HEK293T (cell line): ENCODE measurements at regions not wholly inside any gene's neighbourhood (a gene's known extent, or its start where the extent isn't known, plus 50 kb on each side); places are given as distances from the start of the nearest gene placed in this dataset.

Experiments
- CTCF ChIA-PET: fragments of 350-600 bp; formaldehyde crosslinking; extraction: SDS; loops from one replicate; lab custom pipeline; 2021; ENCODE audit warnings: antibody characterized with exemption, inconsistent platforms; lab: Yijun Ruan, JAX
- POLR2A ChIA-PET: fragments of 350-600 bp; formaldehyde crosslinking; extraction: SDS; loops from one replicate; lab custom pipeline; 2020; ENCODE audit warnings: antibody characterized with exemption, inconsistent platforms; lab: Yijun Ruan, JAX
- DNase-seq: peaks from one replicate; pipeline ENCODE4 v3.0.0; 2012; ENCODE audit warnings: mixed read lengths; ENCODE audit errors: extremely low spot score
- ARNT ChIP-seq: fragments of 450-650 bp; IDR thresholded peaks from 2 replicates; pipeline ENCODE4 v1.6.1; 2017; ENCODE audit warnings: mild to moderate bottlenecking
- BHLHE40 ChIP-seq: fragments of 450-650 bp; IDR thresholded peaks from 2 replicates; pipeline ENCODE4 v1.6.1; 2016; ENCODE audit warnings: mild to moderate bottlenecking, moderate library complexity, borderline replicate concordance
- CTBP1 ChIP-seq: fragments of 450-650 bp; IDR thresholded peaks from 2 replicates; pipeline ENCODE4 v1.6.1; 2016; ENCODE audit warnings: borderline replicate concordance
- ELF4 ChIP-seq: fragments of 450-650 bp; IDR thresholded peaks from 2 replicates; pipeline ENCODE4 v1.6.1; 2017; ENCODE audit warnings: antibody characterized with exemption
- FOXA1 ChIP-seq: fragments of 450-650 bp; IDR thresholded peaks from 2 replicates; pipeline ENCODE4 v1.6.1; 2016; ENCODE audit warnings: mild to moderate bottlenecking
- FOXK2 ChIP-seq: fragments of 450-650 bp; IDR thresholded peaks from 2 replicates; pipeline ENCODE4 v1.6.1; 2016; ENCODE audit warnings: mild to moderate bottlenecking
- FOXM1 ChIP-seq: fragments of 450-650 bp; IDR thresholded peaks from 2 replicates; pipeline ENCODE4 v1.6.1; 2017; ENCODE audit warnings: mild to moderate bottlenecking, borderline replicate concordance
- HDGF ChIP-seq: fragments of 450-650 bp; IDR thresholded peaks from 2 replicates; pipeline ENCODE4 v1.6.1; 2017; ENCODE audit warnings: antibody characterized with exemption, borderline replicate concordance
- L3MBTL2 ChIP-seq: fragments of 450-650 bp; conservative IDR thresholded peaks from 2 replicates; pipeline ENCODE4 v1.6.1; 2016; ENCODE audit warnings: mild to moderate bottlenecking
- LEF1 ChIP-seq: fragments of 450-650 bp; IDR thresholded peaks from 2 replicates; pipeline ENCODE4 v1.6.1; 2017; ENCODE audit warnings: mild to moderate bottlenecking, borderline replicate concordance
- NFRKB ChIP-seq: fragments of 450-650 bp; IDR thresholded peaks from 2 replicates; pipeline ENCODE4 v1.6.1; 2016; ENCODE audit warnings: mild to moderate bottlenecking, moderate library complexity
- SP1 ChIP-seq: fragments of 450-650 bp; IDR thresholded peaks from 2 replicates; pipeline ENCODE4 v1.6.1; 2017
- SUZ12 ChIP-seq: fragments of 450-650 bp; IDR thresholded peaks from 2 replicates; pipeline ENCODE4 v1.6.1; 2016; ENCODE audit warnings: mild to moderate bottlenecking
- TARDBP ChIP-seq: fragments of 450-650 bp; IDR thresholded peaks from 2 replicates; pipeline ENCODE4 v1.6.1; 2016
- ZNF384 ChIP-seq: fragments of 450-650 bp; IDR thresholded peaks from 2 replicates; pipeline ENCODE4 v1.6.1; 2016
- TF ChIP-seq, protein P1 (sequence below): fragments of 450-650 bp; IDR thresholded peaks from 2 replicates; pipeline ENCODE4 v1.6.1; 2016

DNA sequence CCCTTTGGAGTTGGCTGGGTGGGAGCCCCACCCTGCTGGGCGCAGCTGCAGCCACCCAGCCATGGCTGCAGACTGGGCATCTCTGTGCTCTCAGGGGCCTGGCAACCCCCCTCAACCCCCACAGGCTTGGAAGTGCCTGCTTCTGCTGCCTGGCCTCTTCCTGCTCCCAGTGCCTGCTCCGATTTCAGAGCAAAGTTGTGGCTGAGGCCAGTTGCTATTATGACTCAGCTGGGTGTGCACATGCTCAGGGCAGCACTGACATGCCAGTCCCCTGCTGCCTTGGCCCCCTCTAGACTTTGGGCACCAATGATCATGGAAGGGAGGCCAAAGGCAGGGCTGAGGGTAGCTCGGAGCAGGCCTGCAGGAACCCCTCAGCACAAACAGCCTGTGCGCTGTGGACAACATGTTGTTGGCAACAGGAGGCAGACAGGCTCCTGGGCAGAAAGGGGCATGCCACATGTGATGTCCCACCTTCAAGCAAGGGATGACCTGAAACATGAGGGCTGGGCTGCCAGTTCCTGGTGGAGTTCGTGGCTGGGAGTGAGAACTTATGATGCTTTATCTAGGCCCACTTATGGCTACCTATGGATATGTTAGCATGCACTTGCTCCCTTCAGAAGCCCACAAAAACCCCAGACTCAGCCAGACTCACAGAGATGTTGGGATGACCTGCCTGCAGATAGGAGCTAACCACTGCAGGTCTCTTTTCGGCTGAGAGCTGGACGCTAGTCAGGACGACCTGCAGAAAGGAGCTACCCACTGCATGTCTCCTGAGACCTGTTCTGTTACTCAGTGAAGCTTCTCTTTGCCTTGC is 96.4 kb upstream of the AMOTL1 start:
- ChIA-PET CTCF (interaction anchor here (0.6 kb wide), 1 partner anchor 186 kb away, joined by 5 read pairs; no protein-coding TSS in a partner anchor), POLR2A (no interaction called here)
- DNase-seq: no peak
- TF ChIP-seq HDGF (no peak), LEF1 (no peak), BHLHE40 (no peak), NFRKB (no peak), SUZ12 (no peak), L3MBTL2 (no peak), ZNF384 (no peak), FOXA1 (no peak), ARNT (no peak), SP1 (no peak), ELF4 (no peak), FOXK2 (no peak), CTBP1 (no peak), TARDBP (no peak), FOXM1 (no peak)
- TF ChIP-seq, protein P1, sequence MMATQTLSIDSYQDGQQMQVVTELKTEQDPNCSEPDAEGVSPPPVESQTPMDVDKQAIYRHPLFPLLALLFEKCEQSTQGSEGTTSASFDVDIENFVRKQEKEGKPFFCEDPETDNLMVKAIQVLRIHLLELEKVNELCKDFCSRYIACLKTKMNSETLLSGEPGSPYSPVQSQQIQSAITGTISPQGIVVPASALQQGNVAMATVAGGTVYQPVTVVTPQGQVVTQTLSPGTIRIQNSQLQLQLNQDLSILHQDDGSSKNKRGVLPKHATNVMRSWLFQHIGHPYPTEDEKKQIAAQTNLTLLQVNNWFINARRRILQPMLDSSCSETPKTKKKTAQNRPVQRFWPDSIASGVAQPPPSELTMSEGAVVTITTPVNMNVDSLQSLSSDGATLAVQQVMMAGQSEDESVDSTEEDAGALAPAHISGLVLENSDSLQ: no peak

DNA sequence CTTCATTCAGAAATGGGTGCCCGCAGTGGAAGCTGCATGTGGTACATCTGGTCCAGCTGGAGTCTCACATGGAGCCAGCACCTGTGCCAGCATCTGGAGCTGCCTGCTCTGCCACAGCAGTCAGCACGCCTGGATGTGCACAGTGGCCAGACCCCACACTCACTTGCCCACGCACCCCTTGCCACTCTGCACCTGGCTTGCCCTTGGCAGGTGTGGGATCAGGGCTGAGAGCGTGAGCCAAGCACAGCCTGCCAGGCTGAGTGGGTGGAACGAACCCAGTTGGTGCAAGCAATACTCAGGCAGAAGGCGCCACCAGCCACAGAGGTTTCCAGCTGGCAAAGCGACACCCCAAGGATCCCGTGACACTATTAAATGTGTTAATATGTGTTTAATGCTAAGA is 95.5 kb upstream of the AMOTL1 start:
- CTCF ChIA-PET: no interaction called here
- no peak for DNase-seq
- POLR2A ChIA-PET: no interaction called here
- TF ChIP-seq, protein P1: no peak
- TF ChIP-seq ZNF384 (no peak), HDGF (no peak), BHLHE40 (no peak), SP1 (no peak), SUZ12 (no peak), L3MBTL2 (no peak), LEF1 (no peak), FOXA1 (no peak), FOXK2 (no peak), NFRKB (no peak)

DNA sequence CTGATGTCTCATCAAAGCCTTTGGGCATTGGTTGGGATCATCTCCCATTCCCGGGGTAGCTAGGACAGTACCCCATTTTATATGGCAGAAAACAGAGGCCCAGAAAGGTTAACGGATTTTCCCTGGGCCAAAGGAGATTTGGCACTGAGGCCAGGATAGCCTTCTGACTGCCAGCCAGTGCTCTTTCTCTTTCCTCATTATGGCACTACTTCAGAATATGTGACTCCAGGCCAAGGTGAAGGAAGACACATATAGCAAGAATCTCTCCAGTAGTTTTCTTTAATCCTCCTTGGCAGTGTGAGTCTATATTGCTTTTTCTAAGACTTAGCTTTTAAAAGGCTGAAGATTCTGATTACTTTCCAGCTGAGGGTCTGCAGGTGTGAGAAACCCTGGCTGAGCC is 94.8 kb upstream of the AMOTL1 start:
- CTCF ChIA-PET: no interaction called here
- no peak for DNase-seq
- POLR2A ChIA-PET: no interaction called here
- TF ChIP-seq FOXM1 (no peak), ARNT (no peak), NFRKB (no peak), SP1 (no peak), LEF1 (no peak), FOXK2 (no peak), SUZ12 (no peak), CTBP1 (no peak), FOXA1 (no peak)

DNA sequence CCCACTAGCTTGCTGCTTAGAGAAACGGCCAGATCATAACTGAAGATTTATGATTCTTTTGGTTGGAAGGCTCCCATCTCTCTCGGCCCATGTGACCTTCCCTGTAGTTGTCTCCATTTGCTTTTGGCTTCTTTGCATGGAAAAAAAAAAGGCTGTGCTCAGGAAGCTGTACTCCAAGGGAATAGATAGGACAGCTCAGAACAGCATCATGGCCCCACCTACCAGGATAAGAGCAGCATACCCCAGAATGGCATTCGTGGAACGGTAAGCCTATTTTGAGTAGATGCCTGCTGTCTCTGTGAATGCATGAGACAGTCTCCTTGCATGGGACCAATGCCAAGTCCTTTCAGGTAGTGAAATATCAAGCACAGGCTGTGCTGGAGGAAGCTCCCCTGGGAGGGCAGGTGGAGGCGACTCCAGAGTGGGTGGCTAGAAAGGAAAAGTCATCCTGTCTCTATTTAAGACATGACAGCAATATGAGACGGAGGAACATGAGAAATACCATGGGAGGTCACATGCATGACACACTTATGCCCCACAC is 94.1 kb upstream of the AMOTL1 start:
- TF ChIP-seq HDGF: no peak
- TF ChIP-seq FOXM1: no peak
- TF ChIP-seq, protein P1: no peak
- no peak for TF ChIP-seq ELF4
- no peak for TF ChIP-seq FOXA1
- no peak for TF ChIP-seq SP1
- no peak for DNase-seq
- POLR2A ChIA-PET: no interaction called here
- CTCF ChIA-PET: no interaction called here

DNA sequence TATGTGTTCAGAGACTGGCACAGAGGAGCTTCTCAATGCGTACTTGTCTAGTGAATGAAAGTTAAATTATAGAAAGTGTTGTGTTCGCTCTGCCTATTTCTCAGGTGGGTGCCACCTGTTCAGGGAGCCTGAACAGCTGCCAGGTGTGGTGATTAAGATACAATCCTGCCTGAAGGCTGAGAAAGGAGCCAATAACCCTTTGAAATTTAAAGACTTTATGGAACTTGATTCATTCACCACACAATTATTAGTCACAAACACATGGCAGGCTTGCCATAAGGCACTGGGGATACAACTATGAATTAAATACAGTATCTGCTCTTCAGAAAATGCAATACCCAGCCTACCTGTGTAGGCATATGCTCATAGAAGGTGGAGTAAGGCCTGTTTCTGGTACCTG is 92.9 kb upstream of the AMOTL1 start:
- no peak for TF ChIP-seq TARDBP
- no peak for TF ChIP-seq LEF1
- no peak for TF ChIP-seq ARNT
- no peak for TF ChIP-seq FOXK2
- TF ChIP-seq CTBP1: no peak
- TF ChIP-seq HDGF: no peak
- no peak for TF ChIP-seq ELF4
- TF ChIP-seq NFRKB: no peak
- no peak for DNase-seq
- CTCF ChIA-PET: interaction anchor here (0.6 to 0.7 kb wide), 2 partner anchors 52 to 161 kb away, joined by 3 read pairs; no protein-coding TSS in a partner anchor
- POLR2A ChIA-PET: no interaction called here

DNA sequence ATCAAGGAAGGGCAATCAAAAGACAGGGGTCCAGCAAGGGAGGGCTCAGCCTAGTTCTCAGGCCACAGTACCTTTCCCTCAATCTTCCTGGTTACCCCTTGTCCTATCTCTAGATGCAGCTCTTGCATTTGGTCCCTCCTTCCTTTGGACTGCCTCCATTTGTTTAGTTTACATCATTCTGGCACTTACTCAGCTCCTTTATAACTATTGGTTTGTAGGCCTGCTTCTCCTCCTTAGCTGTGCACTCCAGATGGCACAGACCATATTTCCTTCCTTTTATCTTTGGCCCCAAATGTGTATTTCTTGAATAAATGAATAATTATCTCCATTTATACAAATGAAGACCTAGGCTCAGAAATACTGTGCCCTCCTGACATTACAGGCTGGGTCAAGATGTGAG is 92.3 kb upstream of the AMOTL1 start:
- ChIA-PET CTCF (interaction anchor here (0.7 kb wide), 1 partner anchor 161 kb away, joined by 3 read pairs; no protein-coding TSS in a partner anchor), POLR2A (no interaction called here)
- TF ChIP-seq, protein P1: no peak
- TF ChIP-seq SUZ12 (no peak), SP1 (no peak), CTBP1 (no peak), L3MBTL2 (no peak), TARDBP (no peak), LEF1 (no peak), ARNT (no peak), ZNF384 (no peak), BHLHE40 (no peak), FOXA1 (no peak), HDGF (no peak), FOXM1 (no peak), ELF4 (no peak), FOXK2 (no peak), NFRKB (no peak)
- DNase-seq: no peak
